ENCODE measurements at regions not wholly inside any gene's neighbourhood (a gene's known extent, or its start where the extent isn't known, plus 50 kb on each side); places are given as distances from the start of the nearest gene placed in this dataset.

- TF ChIP-seq CTCF (IDR thresholded peaks at IDR 0.05; ENCODE audit: poor library complexity, severe bottlenecking), result no peak
- no peak for TF ChIP-seq EP300 (conservative IDR thresholded peaks at IDR 0.05; ENCODE audit: poor library complexity, severe bottlenecking)
- no peak for TF ChIP-seq POLR2AphosphoS5 (IDR thresholded peaks at IDR 0.05)
- no peak for TF ChIP-seq REST (IDR thresholded peaks at IDR 0.05; ENCODE audit: borderline replicate concordance)
- no peak for TF ChIP-seq TAF1 (IDR thresholded peaks at IDR 0.05; ENCODE audit: low read depth)
- TF ChIP-seq EZH2 (IDR thresholded peaks at IDR 0.05; ENCODE audit: borderline replicate concordance, insufficient read depth, low read length, poor library complexity, severe bottlenecking), result no peak
- no peak for TF ChIP-seq SMC3 (conservative IDR thresholded peaks at IDR 0.05; ENCODE audit: poor library complexity)
- TF ChIP-seq RAD21 (conservative IDR thresholded peaks at IDR 0.05), result no peak
- TF ChIP-seq MXI1 (conservative IDR thresholded peaks at IDR 0.05; ENCODE audit: poor library complexity, severe bottlenecking), result no peak
Observed at GRCh38 chrX:40291553-40291952, 193.8 kb upstream of the BCOR start.

All from neural cell (in vitro differentiated cells).